KMS-11 (cell line): ENCODE measurements at regions not wholly inside any gene's neighbourhood (a gene's known extent, or its start where the extent isn't known, plus 50 kb on each side); places are given as distances from the start of the nearest gene placed in this dataset.

Experiments
- H2AFZ ChIP-seq: fragments of 200-600 bp; sonication (generic); 2 replicates; pipeline ENCODE4 v1.6.1; 2016; ENCODE audit warnings: antibody characterized with exemption, mixed run types, low read depth
- H3K27ac ChIP-seq: fragments of 200-600 bp; sonication (generic); 2 replicates; pipeline ENCODE4 v1.6.1; 2016; ENCODE audit warnings: mild to moderate bottlenecking, mixed run types
- H3K27me3 ChIP-seq: fragments of 200-600 bp; sonication (generic); 2 replicates; pipeline ENCODE4 v1.6.1; 2017; ENCODE audit warnings: mild to moderate bottlenecking, low read depth, mixed run types, moderate library complexity; ENCODE audit not compliant: insufficient read depth
- H3K36me3 ChIP-seq: fragments of 200-600 bp; sonication (generic); 2 replicates; pipeline ENCODE4 v1.6.1; 2017; ENCODE audit warnings: mild to moderate bottlenecking, mixed run types; ENCODE audit not compliant: insufficient read depth
- H3K4me1 ChIP-seq: fragments of 200-600 bp; sonication (generic); 2 replicates; pipeline ENCODE4 v1.6.1; 2016; ENCODE audit warnings: mild to moderate bottlenecking, low read depth, mixed run types; ENCODE audit not compliant: poor library complexity, severe bottlenecking
- H3K4me2 ChIP-seq: fragments of 200-600 bp; sonication (generic); 2 replicates; pipeline ENCODE4 v1.7.0; 2016; ENCODE audit warnings: mild to moderate bottlenecking, mixed run types
- H3K4me3 ChIP-seq: fragments of 200-600 bp; sonication (generic); IDR thresholded peaks from 2 replicates; pipeline ENCODE4 v1.6.1; 2017; ENCODE audit warnings: low read depth, low read length, mixed read lengths; ENCODE audit not compliant: insufficient read depth
- H3K79me2 ChIP-seq: fragments of 200-600 bp; sonication (generic); 2 replicates; pipeline ENCODE4 v1.6.1; 2016; ENCODE audit warnings: low read depth, mixed run types; ENCODE audit not compliant: insufficient read depth
- H3K9ac ChIP-seq: fragments of 200-600 bp; sonication (generic); 2 replicates; pipeline ENCODE4 v1.6.1; 2016; ENCODE audit warnings: mild to moderate bottlenecking, mixed run types
- H4K20me1 ChIP-seq: fragments of 200-600 bp; sonication (generic); 2 replicates; pipeline ENCODE4 v1.6.1; 2016; ENCODE audit warnings: mild to moderate bottlenecking, mixed run types; ENCODE audit not compliant: insufficient read depth
- TF ChIP-seq, protein P1 (sequence below): fragments of 200-600 bp; sonication (generic); conservative IDR thresholded peaks from 2 replicates; pipeline ENCODE4 v1.6.1; 2017; ENCODE audit warnings: low read depth, mild to moderate bottlenecking, antibody characterized with exemption, low read length, moderate library complexity, mixed read lengths

- Histone ChIP-seq H4K20me1 (no peaks in the 10 kb centered on the region), H3K79me2 (no peaks in the 10 kb centered on the region), H3K4me3 (no peak overlapping the region), H3K27me3 (no peaks in the 10 kb centered on the region), H3K9ac (no peak overlapping the region), H3K27ac (no peak overlapping the region), H3K36me3 (no peaks in the 10 kb centered on the region), H2AFZ (no peak overlapping the region), H3K4me1 (no peaks in the 10 kb centered on the region), H3K4me2 (no peak overlapping the region)
- TF ChIP-seq, protein P1, sequence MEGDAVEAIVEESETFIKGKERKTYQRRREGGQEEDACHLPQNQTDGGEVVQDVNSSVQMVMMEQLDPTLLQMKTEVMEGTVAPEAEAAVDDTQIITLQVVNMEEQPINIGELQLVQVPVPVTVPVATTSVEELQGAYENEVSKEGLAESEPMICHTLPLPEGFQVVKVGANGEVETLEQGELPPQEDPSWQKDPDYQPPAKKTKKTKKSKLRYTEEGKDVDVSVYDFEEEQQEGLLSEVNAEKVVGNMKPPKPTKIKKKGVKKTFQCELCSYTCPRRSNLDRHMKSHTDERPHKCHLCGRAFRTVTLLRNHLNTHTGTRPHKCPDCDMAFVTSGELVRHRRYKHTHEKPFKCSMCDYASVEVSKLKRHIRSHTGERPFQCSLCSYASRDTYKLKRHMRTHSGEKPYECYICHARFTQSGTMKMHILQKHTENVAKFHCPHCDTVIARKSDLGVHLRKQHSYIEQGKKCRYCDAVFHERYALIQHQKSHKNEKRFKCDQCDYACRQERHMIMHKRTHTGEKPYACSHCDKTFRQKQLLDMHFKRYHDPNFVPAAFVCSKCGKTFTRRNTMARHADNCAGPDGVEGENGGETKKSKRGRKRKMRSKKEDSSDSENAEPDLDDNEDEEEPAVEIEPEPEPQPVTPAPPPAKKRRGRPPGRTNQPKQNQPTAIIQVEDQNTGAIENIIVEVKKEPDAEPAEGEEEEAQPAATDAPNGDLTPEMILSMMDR = no peak
Measured at GRCh38 chr6:140627002-140627401, 1252.6 kb upstream of the CITED2 start.

DNA sequence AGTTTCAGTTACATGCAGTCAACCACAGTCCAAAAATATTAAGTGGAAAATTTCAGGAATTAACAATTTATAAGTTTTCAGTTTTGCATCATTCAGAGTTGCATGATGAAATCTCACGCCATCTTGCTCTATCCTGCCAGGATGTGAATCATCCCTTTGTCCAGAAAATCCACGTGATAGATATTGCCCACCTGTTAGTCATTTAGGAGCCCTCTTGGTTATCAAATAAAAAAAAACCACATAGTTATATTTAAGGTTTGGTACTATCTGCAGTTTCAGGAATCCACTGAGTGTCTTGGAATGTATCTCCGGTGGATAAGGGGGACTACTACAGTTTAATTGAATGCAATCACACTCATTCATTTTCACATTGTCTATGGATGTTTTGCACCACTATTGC lies 1249.0 kb upstream of the CITED2 start:
- Histone ChIP-seq H3K79me2 (no peaks in the 10 kb centered on the region), H3K4me3 (no peak overlapping the region), H3K36me3 (no peaks in the 10 kb centered on the region), H3K4me2 (no peak overlapping the region), H3K4me1 (no peaks in the 10 kb centered on the region), H4K20me1 (no peaks in the 10 kb centered on the region), H3K27ac (no peak overlapping the region), H3K27me3 (no peaks in the 10 kb centered on the region), H3K9ac (no peak overlapping the region), H2AFZ (no peak overlapping the region)
- TF ChIP-seq, protein P1 = no peak

- no peak overlapping the region for H3K4me2 ChIP-seq
- H3K79me2 ChIP-seq = no peaks in the 10 kb centered on the region
- H3K4me3 ChIP-seq = no peak overlapping the region
- no peak overlapping the region for H3K9ac ChIP-seq
- H2AFZ ChIP-seq = no peak overlapping the region
- H3K4me1 ChIP-seq = no peaks in the 10 kb centered on the region
- no peaks in the 10 kb centered on the region for H3K36me3 ChIP-seq
- H3K27me3 ChIP-seq = no peaks in the 10 kb centered on the region
- no peaks in the 10 kb centered on the region for H4K20me1 ChIP-seq
- H3K27ac ChIP-seq = no peak overlapping the region
- TF ChIP-seq, protein P1 = no peak
Measured at GRCh38 chr6:140620496-140620895, 1246.0 kb upstream of the CITED2 start.

GRCh38 chr6:140609956-140610355 lies 1235.5 kb upstream of the CITED2 start:
- H3K4me3 ChIP-seq = no peak overlapping the region
- no peaks in the 10 kb centered on the region for H3K27me3 ChIP-seq
- no peak overlapping the region for H3K9ac ChIP-seq
- TF ChIP-seq, protein P1 = no peak
- no peaks in the 10 kb centered on the region for H4K20me1 ChIP-seq
- no peak overlapping the region for H3K27ac ChIP-seq
- H3K79me2 ChIP-seq = no peaks in the 10 kb centered on the region
- no peaks in the 10 kb centered on the region for H3K36me3 ChIP-seq
- no peak overlapping the region for H2AFZ ChIP-seq
- H3K4me1 ChIP-seq = no peaks in the 10 kb centered on the region
- H3K4me2 ChIP-seq = no peak overlapping the region
